HCT116 (cell line): ENCODE measurements at regions not wholly inside any gene's neighbourhood (a gene's known extent, or its start where the extent isn't known, plus 50 kb on each side); places are given as distances from the start of the nearest gene placed in this dataset.

Experiments used
- ATAC-seq: fragments of 200-7000 bp; cut with Tn5 transposase; 2 replicates; pipeline ENCODE4 v1.9.1; 2020; ENCODE audit warnings: mild to moderate bottlenecking, moderate library complexity
- BruUV-seq: library from RNA; stranded (reverse); fragments of 400-500 nt; replicated peaks from 2 replicates; lab custom pipeline; 2021; lab: Mats Ljungman, UMichigan
- CTCF ChIA-PET: fragments of 300-600 bp; sonication (Branson Sonifier 250); formaldehyde crosslinking; loops from one replicate; lab custom pipeline; 2021; ENCODE audit warnings: antibody characterized with exemption; lab: Charles Lee
- POLR2A ChIA-PET: fragments of 300-600, 350-600 bp; sonication (Branson Sonifier 250); formaldehyde crosslinking; loops from one replicate; lab custom pipeline; 2021; ENCODE audit warnings: antibody characterized with exemption; lab: Charles Lee
- RAD21 ChIA-PET, 2 experiments: fragments of 300-600 bp; sonication (Branson Sonifier 250); formaldehyde crosslinking; loops; one replicate each; lab custom pipeline; 2023; ENCODE audit warnings: low total read pairs in 2 of 2; ENCODE audit not compliant: uncharacterized antibody in 2 of 2, unreplicated experiment in 2 of 2, low non-redundant PET in 1 of 2; lab: Charles Lee
- DNase-seq: peaks from one replicate; pipeline ENCODE4 v3.0.0-alpha.2; 2010; ENCODE audit warnings: low read depth, low spot score
- H2AFZ ChIP-seq: fragments of 200-600 bp; shearing (Covaris generic), sonication (generic); 2 replicates; pipeline ENCODE4 v1.6.1; 2017; ENCODE audit warnings: low read depth, mixed run types, mixed read lengths, antibody characterized with exemption, low read length; ENCODE audit not compliant: poor library complexity, severe bottlenecking
- H3K27ac ChIP-seq: 2 replicates; pipeline ENCODE4 v1.5.1; 2012; ENCODE audit warnings: low read depth, low read length
- H3K27me3 ChIP-seq: fragments of 200-600 bp; sonication (generic); 2 replicates; pipeline ENCODE4 v1.6.1; 2016; ENCODE audit warnings: mixed run types, low read length, mixed read lengths; ENCODE audit not compliant: insufficient read depth
- H3K36me3 ChIP-seq, 2 experiments: fragments of 200-500 bp in 1 of 2; fragments of 200-600 bp in 1 of 2; sonication (Bioruptor generic) in 1 of 2; sonication (generic) in 1 of 2; 2 replicates each; pipeline versions ENCODE4 v1.5.1 to v1.6.1; 2014 to 2016; ENCODE audit warnings: low read length in 2 of 2, inconsistent platforms in 1 of 2, mixed read lengths in 1 of 2, mixed run types in 1 of 2; ENCODE audit not compliant: insufficient read depth in 2 of 2, control insufficient read depth in 1 of 2
- H3K4me1 ChIP-seq, 2 experiments: fragments of 200-600 bp in 1 of 2; sonication (generic) in 1 of 2; 2 replicates each; pipeline versions ENCODE4 v1.5.1 to v1.6.1; 2012 to 2017; ENCODE audit warnings: low read length in 2 of 2, inconsistent platforms in 1 of 2, mild to moderate bottlenecking in 1 of 2, mixed read lengths in 1 of 2, mixed run types in 1 of 2, moderate library complexity in 1 of 2; ENCODE audit not compliant: insufficient read depth in 2 of 2, control insufficient read depth in 1 of 2
- H3K4me2 ChIP-seq: fragments of 200-600 bp; sonication (generic); 2 replicates; pipeline ENCODE4 v1.6.1; 2017; ENCODE audit warnings: mixed run types, low read length, mixed read lengths
- H3K4me3 ChIP-seq, 2 experiments: fragments of 200-600 bp in 1 of 2; sonication (generic) in 1 of 2; replicated peaks in 1 of 2; 2 replicates each; pipeline ENCODE4 v1.5.1; 2011 to 2016; ENCODE audit warnings: low read length in 2 of 2, control low read depth in 1 of 2, low read depth in 1 of 2, mild to moderate bottlenecking in 1 of 2, mixed read lengths in 1 of 2, mixed run types in 1 of 2
- H3K79me2 ChIP-seq: fragments of 200-600 bp; sonication (generic); 2 replicates; pipeline ENCODE4 v1.6.1; 2017; ENCODE audit warnings: mild to moderate bottlenecking, mixed run types, low read length, moderate library complexity, mixed read lengths; ENCODE audit not compliant: insufficient read depth
- H3K9ac ChIP-seq: fragments of 200-600 bp; sonication (generic); 2 replicates; pipeline ENCODE4 v1.6.1; 2016; ENCODE audit warnings: low read length, mixed read lengths
- H3K9me2 ChIP-seq: fragments of 200-600 bp; sonication (generic), shearing (Covaris generic); 2 replicates; pipeline ENCODE4 v1.6.1; 2017; ENCODE audit warnings: mixed run types, mild to moderate bottlenecking, moderate library complexity; ENCODE audit not compliant: insufficient read depth
- H3K9me3 ChIP-seq, 2 experiments: fragments of 200-500 bp in 1 of 2; fragments of 200-600 bp in 1 of 2; sonication (Bioruptor generic) in 1 of 2; sonication (generic) in 1 of 2; 2 replicates each; pipeline ENCODE4 v1.6.1; 2014 to 2017; ENCODE audit warnings: low read length in 2 of 2, mixed read lengths in 2 of 2, inconsistent platforms in 1 of 2, low read depth in 1 of 2, mild to moderate bottlenecking in 1 of 2, mixed run types in 1 of 2, moderate library complexity in 1 of 2; ENCODE audit not compliant: control insufficient read depth in 1 of 2, insufficient read depth in 1 of 2
- H4K20me1 ChIP-seq: fragments of 200-600 bp; sonication (generic), shearing (Covaris generic); 2 replicates; pipeline ENCODE4 v1.6.1; 2017; ENCODE audit warnings: mixed run types, mild to moderate bottlenecking, moderate library complexity; ENCODE audit not compliant: insufficient read depth
- CBX3 ChIP-seq: IDR thresholded peaks from 2 replicates; pipeline ENCODE4 v1.6.1; 2012; ENCODE audit warnings: low read depth
- CEBPB ChIP-seq: IDR thresholded peaks from 2 replicates; pipeline ENCODE4 v1.6.1; 2012; ENCODE audit warnings: low read depth
- EGR1 ChIP-seq: IDR thresholded peaks from 2 replicates; pipeline ENCODE4 v1.6.1; 2012; ENCODE audit warnings: low read depth
- ELF1 ChIP-seq: IDR thresholded peaks from 2 replicates; pipeline ENCODE4 v1.6.1; 2012; ENCODE audit warnings: low read depth, borderline replicate concordance
- EZH2 ChIP-seq: fragments of 200-600 bp; sonication (generic); IDR thresholded peaks from 2 replicates; pipeline ENCODE4 v1.6.1; 2017; ENCODE audit warnings: antibody characterized with exemption, mixed run types
- EZH2phosphoT487 ChIP-seq: fragments of 200-600 bp; IDR thresholded peaks from 2 replicates; pipeline ENCODE4 v1.6.1; 2018; ENCODE audit warnings: antibody characterized with exemption, borderline replicate concordance
- FOSL1 ChIP-seq: IDR thresholded peaks from 2 replicates; pipeline ENCODE4 v1.6.1; 2012; ENCODE audit warnings: low read depth
- POLR2A ChIP-seq: IDR thresholded peaks from 2 replicates; pipeline ENCODE4 v1.7.0; 2011; ENCODE audit warnings: borderline replicate concordance; ENCODE audit not compliant: insufficient read depth, insufficient read length; ENCODE audit errors: extremely low read depth
- POLR2AphosphoS5 ChIP-seq: IDR thresholded peaks from 2 replicates; pipeline ENCODE4 v1.6.1; 2011; ENCODE audit warnings: mild to moderate bottlenecking, low read depth, low read length, moderate library complexity
- RAD21 ChIP-seq: IDR thresholded peaks from 2 replicates; pipeline ENCODE4 v1.6.1; 2012; ENCODE audit warnings: low read depth, mild to moderate bottlenecking
- SIN3A ChIP-seq: IDR thresholded peaks from 2 replicates; pipeline ENCODE4 v1.6.1; 2012; ENCODE audit warnings: low read depth
- SP1 ChIP-seq: IDR thresholded peaks from 2 replicates; pipeline ENCODE4 v1.6.1; 2012; ENCODE audit warnings: low read depth
- YY1 ChIP-seq: IDR thresholded peaks from 2 replicates; pipeline ENCODE4 v1.6.1; 2011; ENCODE audit warnings: low read length, low read depth, moderate library complexity, mild to moderate bottlenecking; ENCODE audit not compliant: insufficient replicate concordance; ENCODE audit errors: extremely low read depth
- ZNF274 ChIP-seq: fragments of 200-500 bp; sonication (Bioruptor generic); IDR thresholded peaks from 2 replicates; pipeline ENCODE4 v1.6.1; 2014; ENCODE audit warnings: mild to moderate bottlenecking, low read depth, low read length, inconsistent platforms
- intact Hi-C: fragments of 100-400 bp; cut with micrococcal nuclease; formaldehyde crosslinking; loops from 2 replicates; pipeline ENCODE4 v1.10.0; 2022
- TF ChIP-seq, protein P1 (sequence below): IDR thresholded peaks from 2 replicates; pipeline ENCODE4 v1.6.1; 2012; ENCODE audit warnings: low read depth
- TF ChIP-seq, protein P2 (sequence below): IDR thresholded peaks from 2 replicates; pipeline ENCODE4 v1.6.1; 2012
- TF ChIP-seq, protein P3 (sequence below), 3 experiments: fragments of 200-600 bp in 1 of 3; sonication (generic) in 1 of 3; IDR thresholded peaks in 2 of 3; conservative IDR thresholded peaks in 1 of 3; 2 replicates each; pipeline ENCODE4 v1.5.1; 2012 to 2017; ENCODE audit warnings: low read depth in 2 of 3, low read length in 2 of 3, antibody characterized with exemption in 1 of 3, borderline replicate concordance in 1 of 3, control low read depth in 1 of 3, mild to moderate bottlenecking in 1 of 3, mixed read lengths in 1 of 3, mixed run types in 1 of 3, moderate library complexity in 1 of 3; ENCODE audit not compliant: insufficient read depth in 1 of 3
- TF ChIP-seq, protein P4 (sequence below): IDR thresholded peaks from 2 replicates; pipeline ENCODE4 v1.6.1; 2012

DNA sequence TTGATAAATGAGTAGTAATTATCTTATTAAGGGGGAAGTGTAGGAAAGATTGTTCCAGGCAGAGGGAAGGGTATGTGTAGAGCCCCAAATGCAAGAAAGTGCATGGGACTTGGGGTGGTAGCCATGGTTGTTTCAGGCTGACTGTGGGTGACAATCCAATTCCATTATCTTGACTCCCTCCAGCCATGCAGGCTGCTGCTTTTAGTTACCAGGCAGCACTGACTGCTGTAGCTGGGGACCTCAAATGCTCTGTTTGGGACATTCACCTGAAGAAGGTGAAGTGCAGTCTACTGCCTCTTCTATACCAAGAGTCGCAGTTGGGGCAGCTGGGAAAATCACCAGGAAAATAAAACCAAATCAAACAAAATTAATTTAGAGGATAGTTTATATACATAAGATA is 102.4 kb upstream of the NR3C1 start (continued):
- TF ChIP-seq, protein P1, sequence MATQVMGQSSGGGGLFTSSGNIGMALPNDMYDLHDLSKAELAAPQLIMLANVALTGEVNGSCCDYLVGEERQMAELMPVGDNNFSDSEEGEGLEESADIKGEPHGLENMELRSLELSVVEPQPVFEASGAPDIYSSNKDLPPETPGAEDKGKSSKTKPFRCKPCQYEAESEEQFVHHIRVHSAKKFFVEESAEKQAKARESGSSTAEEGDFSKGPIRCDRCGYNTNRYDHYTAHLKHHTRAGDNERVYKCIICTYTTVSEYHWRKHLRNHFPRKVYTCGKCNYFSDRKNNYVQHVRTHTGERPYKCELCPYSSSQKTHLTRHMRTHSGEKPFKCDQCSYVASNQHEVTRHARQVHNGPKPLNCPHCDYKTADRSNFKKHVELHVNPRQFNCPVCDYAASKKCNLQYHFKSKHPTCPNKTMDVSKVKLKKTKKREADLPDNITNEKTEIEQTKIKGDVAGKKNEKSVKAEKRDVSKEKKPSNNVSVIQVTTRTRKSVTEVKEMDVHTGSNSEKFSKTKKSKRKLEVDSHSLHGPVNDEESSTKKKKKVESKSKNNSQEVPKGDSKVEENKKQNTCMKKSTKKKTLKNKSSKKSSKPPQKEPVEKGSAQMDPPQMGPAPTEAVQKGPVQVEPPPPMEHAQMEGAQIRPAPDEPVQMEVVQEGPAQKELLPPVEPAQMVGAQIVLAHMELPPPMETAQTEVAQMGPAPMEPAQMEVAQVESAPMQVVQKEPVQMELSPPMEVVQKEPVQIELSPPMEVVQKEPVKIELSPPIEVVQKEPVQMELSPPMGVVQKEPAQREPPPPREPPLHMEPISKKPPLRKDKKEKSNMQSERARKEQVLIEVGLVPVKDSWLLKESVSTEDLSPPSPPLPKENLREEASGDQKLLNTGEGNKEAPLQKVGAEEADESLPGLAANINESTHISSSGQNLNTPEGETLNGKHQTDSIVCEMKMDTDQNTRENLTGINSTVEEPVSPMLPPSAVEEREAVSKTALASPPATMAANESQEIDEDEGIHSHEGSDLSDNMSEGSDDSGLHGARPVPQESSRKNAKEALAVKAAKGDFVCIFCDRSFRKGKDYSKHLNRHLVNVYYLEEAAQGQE: no peak

DNA sequence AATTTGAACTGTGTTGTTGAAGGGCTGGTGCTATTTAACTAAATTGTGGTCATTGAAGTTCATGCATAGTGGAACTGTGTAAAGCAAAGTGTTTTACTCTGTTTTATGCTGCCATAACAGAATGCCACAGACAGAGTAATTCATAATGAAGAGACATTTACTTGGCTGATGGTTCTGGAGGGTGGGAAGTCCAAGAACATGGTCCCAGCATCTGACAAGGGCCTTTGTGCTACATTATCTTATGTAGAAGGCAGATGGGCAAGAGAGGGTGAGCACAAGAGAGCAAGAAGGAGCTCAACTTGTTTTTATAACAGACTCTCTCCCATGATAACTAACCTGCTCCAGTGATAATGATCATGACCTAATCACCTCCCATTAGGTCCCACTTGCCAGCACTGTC is 101.9 kb upstream of the NR3C1 start:
- CTCF ChIA-PET: no interaction called here
- no peak overlapping the region for H3K4me3 ChIP-seq
- no peak for TF ChIP-seq FOSL1
- TF ChIP-seq RAD21: no peak
- no peak for TF ChIP-seq ZNF274
- TF ChIP-seq ELF1: no peak
- TF ChIP-seq CBX3: no peak
- no peak for TF ChIP-seq EZH2phosphoT487
- no peak for TF ChIP-seq SP1
- no peak for TF ChIP-seq POLR2A
- TF ChIP-seq CEBPB: no peak
- no peak for TF ChIP-seq EGR1
- TF ChIP-seq, protein P2, sequence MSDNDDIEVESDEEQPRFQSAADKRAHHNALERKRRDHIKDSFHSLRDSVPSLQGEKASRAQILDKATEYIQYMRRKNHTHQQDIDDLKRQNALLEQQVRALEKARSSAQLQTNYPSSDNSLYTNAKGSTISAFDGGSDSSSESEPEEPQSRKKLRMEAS: no peak
- TF ChIP-seq YY1: no peak
- TF ChIP-seq, protein P3, sequence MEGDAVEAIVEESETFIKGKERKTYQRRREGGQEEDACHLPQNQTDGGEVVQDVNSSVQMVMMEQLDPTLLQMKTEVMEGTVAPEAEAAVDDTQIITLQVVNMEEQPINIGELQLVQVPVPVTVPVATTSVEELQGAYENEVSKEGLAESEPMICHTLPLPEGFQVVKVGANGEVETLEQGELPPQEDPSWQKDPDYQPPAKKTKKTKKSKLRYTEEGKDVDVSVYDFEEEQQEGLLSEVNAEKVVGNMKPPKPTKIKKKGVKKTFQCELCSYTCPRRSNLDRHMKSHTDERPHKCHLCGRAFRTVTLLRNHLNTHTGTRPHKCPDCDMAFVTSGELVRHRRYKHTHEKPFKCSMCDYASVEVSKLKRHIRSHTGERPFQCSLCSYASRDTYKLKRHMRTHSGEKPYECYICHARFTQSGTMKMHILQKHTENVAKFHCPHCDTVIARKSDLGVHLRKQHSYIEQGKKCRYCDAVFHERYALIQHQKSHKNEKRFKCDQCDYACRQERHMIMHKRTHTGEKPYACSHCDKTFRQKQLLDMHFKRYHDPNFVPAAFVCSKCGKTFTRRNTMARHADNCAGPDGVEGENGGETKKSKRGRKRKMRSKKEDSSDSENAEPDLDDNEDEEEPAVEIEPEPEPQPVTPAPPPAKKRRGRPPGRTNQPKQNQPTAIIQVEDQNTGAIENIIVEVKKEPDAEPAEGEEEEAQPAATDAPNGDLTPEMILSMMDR (IDR thresholded peaks at IDR 0.05 in 2 of 3, conservative IDR thresholded peaks at IDR 0.05 in 1 of 3; ENCODE audit: borderline replicate concordance in 1 of 3, insufficient read depth in 1 of 3, low read depth in 2 of 3, low read length in 2 of 3): no peak
- no peak for TF ChIP-seq POLR2AphosphoS5
- no peak for TF ChIP-seq SIN3A
- no peak for TF ChIP-seq EZH2
- TF ChIP-seq, protein P4, sequence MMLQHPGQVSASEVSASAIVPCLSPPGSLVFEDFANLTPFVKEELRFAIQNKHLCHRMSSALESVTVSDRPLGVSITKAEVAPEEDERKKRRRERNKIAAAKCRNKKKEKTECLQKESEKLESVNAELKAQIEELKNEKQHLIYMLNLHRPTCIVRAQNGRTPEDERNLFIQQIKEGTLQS: no peak
- H3K9ac ChIP-seq: no peak overlapping the region
- POLR2A ChIA-PET: no interaction called here
- H3K4me1 ChIP-seq: no peaks in the 10 kb centered on the region; a peak in 1 of 4 replicates
- no peak overlapping the region for H3K4me2 ChIP-seq
- ATAC-seq (no peak), DNase-seq (no peak)
- H2AFZ ChIP-seq: no peak overlapping the region
- H4K20me1 ChIP-seq: no peaks in the 10 kb centered on the region
- H3K9me3 ChIP-seq: no peaks in the 10 kb centered on the region
- no TSS peak for BruUV-seq
- no peak overlapping the region for H3K27ac ChIP-seq
- RAD21 ChIA-PET: no interaction called here
- peaks cover 3% of the 10 kb centered on the region; the same call in 1 of the 2 replicates for H3K9me2 ChIP-seq
- intact Hi-C loops: no loop called here
- H3K36me3 ChIP-seq: no peaks in the 10 kb centered on the region
- no peaks in the 10 kb centered on the region for H3K79me2 ChIP-seq
- no peaks in the 10 kb centered on the region for H3K27me3 ChIP-seq
